Fibroblast of skin of right quadriceps (primary cell): ENCODE measurements at regions not wholly inside any gene's neighbourhood (a gene's known extent, or its start where the extent isn't known, plus 50 kb on each side); places are given as distances from the start of the nearest gene placed in this dataset.

Experiments
- DNase-seq: peaks from one replicate; pipeline ENCODE4 v3.0.0-alpha.2; 2013

DNA sequence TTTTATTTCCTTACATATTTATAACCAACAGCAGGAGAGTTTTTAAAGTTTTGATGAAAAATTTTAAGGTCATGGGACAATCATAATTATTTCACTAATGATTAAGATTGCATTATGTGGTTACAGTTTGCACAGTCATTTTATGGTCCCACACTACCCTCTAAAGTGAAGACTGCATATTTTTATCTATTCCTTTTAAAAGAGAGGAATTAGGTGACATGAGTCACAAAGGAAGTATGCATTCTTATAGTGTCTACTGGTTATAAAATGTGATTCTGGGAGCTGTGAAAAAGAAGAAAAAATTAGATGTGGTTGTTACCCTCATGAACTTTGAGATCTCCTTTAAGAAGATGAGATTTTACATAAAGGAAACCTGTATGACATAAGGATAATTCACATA, 87.9 kb upstream of the GRIA1 start:
- DNase-seq: peak; percentile 86

DNA sequence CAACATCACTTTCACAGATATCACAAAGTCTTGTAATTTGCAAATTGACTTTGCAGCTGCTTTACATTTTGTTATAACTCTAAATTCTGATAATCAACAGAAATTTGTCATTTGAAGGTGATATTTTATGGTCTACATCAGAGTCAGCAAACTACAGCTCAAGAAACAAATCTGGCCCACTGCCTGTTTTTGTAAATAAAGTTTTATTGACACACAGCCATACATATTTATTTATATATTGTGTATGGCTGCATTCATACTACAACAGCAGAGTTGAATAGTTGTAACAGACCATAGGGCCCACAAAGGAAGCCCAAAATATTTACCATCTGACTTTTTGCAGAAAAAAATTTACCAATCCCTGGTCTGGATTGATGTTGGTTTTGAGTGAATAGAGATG, 87.0 kb upstream of the GRIA1 start:
- no peak for DNase-seq

DNA sequence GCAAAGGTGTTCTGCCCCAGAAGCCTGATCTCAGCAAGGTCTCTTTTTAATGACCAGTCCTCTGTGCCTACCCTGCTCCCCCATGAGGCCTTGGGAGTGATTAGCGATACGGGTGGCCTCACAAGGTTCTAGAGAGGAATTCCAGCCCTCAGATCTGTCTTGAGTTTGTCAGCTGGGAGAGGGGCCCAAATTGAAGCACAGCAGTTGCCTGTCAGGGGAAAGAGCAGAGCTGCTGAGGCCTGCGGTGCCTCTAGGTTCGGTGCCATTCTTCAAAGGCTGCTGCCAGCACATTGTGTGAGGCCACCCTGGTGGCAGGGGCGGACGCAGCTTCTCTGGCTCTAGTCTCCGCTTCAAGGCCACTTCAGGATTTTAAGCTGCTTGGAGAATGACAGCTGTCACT, 85.7 kb upstream of the GRIA1 start:
- no peak for DNase-seq

DNA sequence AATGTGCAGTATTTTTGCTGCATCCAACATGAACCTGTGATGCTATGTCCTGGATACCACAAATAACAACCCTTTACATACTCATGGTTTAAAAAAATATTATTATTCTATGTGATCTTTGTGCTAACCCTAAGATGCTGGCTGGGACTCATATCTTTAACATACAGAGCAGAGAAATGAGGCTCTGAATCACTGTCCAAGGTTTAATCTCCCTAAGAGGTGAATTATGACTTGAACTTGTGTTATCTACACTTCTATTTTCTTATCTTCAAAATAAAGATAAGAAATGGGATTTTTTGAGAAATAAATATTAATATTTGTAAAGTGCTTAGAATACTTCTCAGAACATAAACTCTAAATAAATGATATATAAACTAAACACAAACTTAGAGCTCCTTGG, 68.8 kb upstream of the GRIA1 start:
- no peak for DNase-seq

DNA sequence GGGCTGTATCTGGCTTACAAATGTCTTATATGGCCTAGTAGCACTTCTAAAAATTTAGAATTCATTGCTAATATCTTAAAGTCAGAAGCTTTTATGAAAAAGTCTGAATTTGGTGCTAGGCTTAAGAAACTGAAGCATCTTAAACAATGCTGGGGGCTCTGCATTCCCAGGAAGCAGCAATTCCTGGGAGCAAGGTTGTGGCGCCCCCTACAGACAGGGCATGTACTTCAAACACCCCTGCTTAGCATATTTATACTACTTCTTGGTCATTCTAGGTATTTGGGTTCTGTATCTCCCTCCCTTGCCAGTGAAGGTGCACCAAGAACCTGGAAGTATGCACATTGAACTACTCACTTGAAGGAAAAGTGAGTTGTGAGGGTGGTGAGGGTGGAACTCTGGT, 64.6 kb upstream of the GRIA1 start:
- no peak for DNase-seq

DNA sequence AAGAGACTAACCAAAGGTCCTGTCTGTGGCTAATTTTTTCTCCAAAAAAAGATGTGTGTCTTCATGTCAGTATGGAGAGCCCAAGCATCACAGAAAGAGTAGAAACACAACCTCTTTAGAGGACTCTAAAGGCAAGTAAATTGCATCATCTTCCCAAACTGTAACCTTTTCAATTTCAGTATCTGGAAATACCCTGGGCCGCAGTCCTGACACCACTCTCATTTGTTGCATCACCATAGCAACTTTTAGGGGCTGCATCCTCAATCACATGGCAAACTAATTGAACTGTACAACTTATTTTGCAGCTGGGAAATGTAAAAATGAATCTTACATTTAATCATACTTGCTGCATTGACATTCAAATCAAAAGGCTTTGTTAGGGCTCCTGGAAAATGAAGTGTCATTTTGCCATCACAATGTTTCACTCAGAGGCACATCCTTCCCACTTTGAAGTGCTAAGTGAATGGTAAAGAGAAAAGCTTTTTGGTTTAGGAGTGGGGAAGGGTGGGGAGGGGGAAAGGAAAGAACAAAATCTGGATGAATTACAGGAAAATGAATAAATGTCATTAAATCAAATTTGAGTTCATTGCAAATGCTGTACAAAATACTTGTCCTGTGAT, 60.6 kb upstream of the GRIA1 start:
- no peak for DNase-seq

DNA sequence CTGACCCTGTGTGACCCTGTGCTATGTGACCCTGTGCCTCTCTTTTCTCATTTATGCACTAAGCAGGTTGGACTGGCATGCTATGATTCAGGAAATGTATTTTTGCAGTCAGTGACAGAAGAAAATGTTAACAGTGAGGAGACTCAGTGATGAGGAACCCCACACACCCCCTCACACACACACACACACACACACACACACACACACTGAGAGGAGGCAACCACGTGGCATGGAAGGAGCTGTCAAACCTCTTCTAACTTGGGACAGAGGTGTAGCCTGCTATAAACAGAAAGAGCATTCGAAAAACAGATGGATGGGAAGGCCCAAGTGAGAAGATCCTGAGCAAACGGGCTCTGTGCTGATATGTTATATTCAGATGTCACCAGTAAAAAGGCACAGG, 57.9 kb upstream of the GRIA1 start:
- DNase-seq: no peak

DNA sequence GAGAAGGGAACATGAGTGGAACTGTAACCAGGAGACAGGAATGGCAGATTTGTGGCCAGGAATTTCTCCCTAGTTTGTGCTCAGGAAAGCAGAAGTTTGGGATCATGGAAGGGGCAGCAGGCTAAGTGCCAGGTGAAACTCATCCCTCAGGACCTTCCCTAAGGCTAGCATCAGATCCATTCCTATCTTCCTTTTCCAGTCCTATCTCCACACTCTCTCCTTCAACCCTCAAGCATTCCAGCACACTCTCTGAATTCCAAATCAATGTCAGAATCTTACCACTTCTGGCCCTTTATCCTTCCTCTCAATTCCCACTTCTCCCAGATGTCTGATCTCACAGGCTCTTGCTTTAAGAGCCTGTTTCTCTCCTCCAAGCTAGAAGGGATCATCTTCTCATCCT, 53.2 kb upstream of the GRIA1 start:
- DNase-seq: no peak

DNA sequence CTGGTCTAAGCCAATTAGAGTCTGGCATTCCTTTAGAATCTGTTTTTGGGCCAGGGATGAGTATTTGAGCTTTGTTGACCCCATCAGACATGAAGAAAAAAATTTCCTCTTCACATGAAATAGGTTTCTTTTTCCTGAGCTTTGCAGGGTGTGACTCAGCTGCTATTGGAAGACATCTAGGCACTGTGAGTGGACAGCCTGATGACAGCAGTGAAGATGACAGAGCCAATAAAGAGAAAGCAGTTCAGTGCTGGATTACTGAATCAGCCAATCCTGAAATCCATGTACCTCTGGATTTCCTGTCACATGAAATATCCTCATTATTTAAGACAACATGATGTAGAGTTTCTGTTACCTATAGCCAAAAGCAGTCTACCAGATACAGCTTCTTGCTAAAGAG, 51.3 kb upstream of the GRIA1 start:
- DNase-seq: no peak
